OCI-LY1 (cell line): ENCODE measurements at regions not wholly inside any gene's neighbourhood (a gene's known extent, or its start where the extent isn't known, plus 50 kb on each side); places are given as distances from the start of the nearest gene placed in this dataset.

Experiments used
- H2AFZ ChIP-seq: fragments of 200-600 bp; sonication (generic), shearing (Covaris generic); 2 replicates; pipeline ENCODE4 v1.6.0; 2014; ENCODE audit warnings: antibody characterized with exemption, mild to moderate bottlenecking, low read length
- H3F3A ChIP-seq: fragments of 200-600 bp; sonication (generic), shearing (Covaris generic); 2 replicates; pipeline ENCODE4 v1.6.0; 2014; ENCODE audit warnings: mild to moderate bottlenecking, antibody characterized with exemption, low read length, moderate library complexity; ENCODE audit not compliant: insufficient read depth
- H3K27ac ChIP-seq: fragments of 200-600 bp; sonication (generic); 2 replicates; pipeline ENCODE4 v1.5.1; 2014; ENCODE audit warnings: low read length, mixed run types, mild to moderate bottlenecking, low read depth; ENCODE audit not compliant: poor library complexity, severe bottlenecking
- H3K27me3 ChIP-seq: fragments of 200-600 bp; sonication (generic); 2 replicates; pipeline ENCODE4 v1.6.0; 2014; ENCODE audit warnings: antibody characterized with exemption, mild to moderate bottlenecking, low read length, moderate library complexity; ENCODE audit not compliant: insufficient read depth
- H3K36me3 ChIP-seq: fragments of 200-600 bp; sonication (generic); 2 replicates; pipeline ENCODE4 v1.6.1; 2014; ENCODE audit warnings: mild to moderate bottlenecking, antibody characterized with exemption, low read length, moderate library complexity, mixed read lengths; ENCODE audit not compliant: insufficient read depth
- H3K4me1 ChIP-seq: fragments of 200-600 bp; sonication (generic); 2 replicates; pipeline ENCODE4 v1.5.1; 2014; ENCODE audit warnings: mild to moderate bottlenecking, low read length, moderate library complexity; ENCODE audit not compliant: insufficient read depth, severe bottlenecking
- H3K4me2 ChIP-seq: fragments of 200-600 bp; sonication (generic), shearing (Covaris generic); 2 replicates; pipeline ENCODE4 v1.6.1; 2014; ENCODE audit warnings: low read length
- H3K4me3 ChIP-seq: fragments of 200-600 bp; sonication (generic); 2 replicates; pipeline ENCODE4 v1.5.1; 2014; ENCODE audit warnings: low read length, low read depth, mild to moderate bottlenecking, mixed read lengths; ENCODE audit not compliant: poor library complexity, severe bottlenecking
- H3K79me2 ChIP-seq: fragments of 200-600 bp; shearing (Covaris generic); 2 replicates; pipeline ENCODE4 v1.6.1; 2016; ENCODE audit warnings: mixed run types, low read length, mixed read lengths; ENCODE audit not compliant: insufficient read depth
- H3K9ac ChIP-seq: fragments of 200-600 bp; sonication (generic), shearing (Covaris generic); 2 replicates; pipeline ENCODE4 v1.6.1; 2014; ENCODE audit warnings: mild to moderate bottlenecking, low read length, mixed read lengths
- H3K9me2 ChIP-seq: fragments of 200-600 bp; sonication (generic), shearing (Covaris generic); 2 replicates; pipeline ENCODE4 v1.6.1; 2014; ENCODE audit warnings: low read depth, mild to moderate bottlenecking, low read length, mixed read lengths
- H3K9me3 ChIP-seq: fragments of 200-600 bp; shearing (Covaris generic); 2 replicates; pipeline ENCODE4 v1.6.1; 2014; ENCODE audit warnings: low read length, mixed read lengths
- H4K20me1 ChIP-seq: fragments of 200-600 bp; sonication (generic), shearing (Covaris generic); 2 replicates; pipeline ENCODE4 v1.6.0; 2016; ENCODE audit warnings: mild to moderate bottlenecking, low read length; ENCODE audit not compliant: insufficient read depth
- EZH2 ChIP-seq: fragments of 200-600 bp; sonication (generic), shearing (Covaris generic); IDR thresholded peaks from 2 replicates; pipeline ENCODE4 v1.8.0; 2017; ENCODE audit warnings: borderline replicate concordance, mixed run types, mild to moderate bottlenecking, antibody characterized with exemption, low read length, moderate library complexity, mixed read lengths
- TF ChIP-seq, protein P1 (sequence below): fragments of 200-600 bp; sonication (generic), shearing (Covaris generic); IDR thresholded peaks from 2 replicates; pipeline ENCODE4 v1.5.1; 2017; ENCODE audit warnings: mild to moderate bottlenecking, antibody characterized with exemption, low read length, moderate library complexity, mixed read lengths

DNA sequence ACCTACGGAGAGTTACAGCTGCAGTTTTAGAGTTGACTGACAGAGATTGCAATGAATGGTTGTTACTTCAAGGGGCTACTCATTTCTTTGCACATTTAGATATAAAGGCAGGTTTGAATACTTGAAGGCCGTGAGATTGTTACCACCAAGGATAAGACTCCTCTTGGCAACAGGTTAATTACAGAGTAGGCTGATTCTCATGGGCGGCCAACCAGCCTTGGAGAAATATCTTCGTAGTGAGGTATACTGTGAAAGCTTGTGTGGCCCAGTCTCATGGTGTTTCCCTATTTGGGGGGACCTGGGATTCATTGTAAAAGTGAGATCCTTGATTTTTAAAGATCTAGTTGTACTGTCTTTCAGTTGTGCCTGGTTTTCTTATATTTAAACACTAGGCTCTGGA is 103.2 kb upstream of the OLFM3 start:
- Histone ChIP-seq H2AFZ (no peak overlapping the region), H3K79me2 (no peaks in the 10 kb centered on the region), H3F3A (no peaks in the 10 kb centered on the region), H3K9me3 (no peaks in the 10 kb centered on the region), H3K36me3 (no peaks in the 10 kb centered on the region), H3K4me3 (no peak overlapping the region), H3K4me1 (no peaks in the 10 kb centered on the region), H3K27ac (no peak overlapping the region), H3K9ac (no peak overlapping the region), H3K4me2 (no peak overlapping the region), H3K9me2 (no peaks in the 10 kb centered on the region), H4K20me1 (no peaks in the 10 kb centered on the region), H3K27me3 (no peaks in the 10 kb centered on the region)
- no peak for TF ChIP-seq EZH2
- TF ChIP-seq, protein P1, sequence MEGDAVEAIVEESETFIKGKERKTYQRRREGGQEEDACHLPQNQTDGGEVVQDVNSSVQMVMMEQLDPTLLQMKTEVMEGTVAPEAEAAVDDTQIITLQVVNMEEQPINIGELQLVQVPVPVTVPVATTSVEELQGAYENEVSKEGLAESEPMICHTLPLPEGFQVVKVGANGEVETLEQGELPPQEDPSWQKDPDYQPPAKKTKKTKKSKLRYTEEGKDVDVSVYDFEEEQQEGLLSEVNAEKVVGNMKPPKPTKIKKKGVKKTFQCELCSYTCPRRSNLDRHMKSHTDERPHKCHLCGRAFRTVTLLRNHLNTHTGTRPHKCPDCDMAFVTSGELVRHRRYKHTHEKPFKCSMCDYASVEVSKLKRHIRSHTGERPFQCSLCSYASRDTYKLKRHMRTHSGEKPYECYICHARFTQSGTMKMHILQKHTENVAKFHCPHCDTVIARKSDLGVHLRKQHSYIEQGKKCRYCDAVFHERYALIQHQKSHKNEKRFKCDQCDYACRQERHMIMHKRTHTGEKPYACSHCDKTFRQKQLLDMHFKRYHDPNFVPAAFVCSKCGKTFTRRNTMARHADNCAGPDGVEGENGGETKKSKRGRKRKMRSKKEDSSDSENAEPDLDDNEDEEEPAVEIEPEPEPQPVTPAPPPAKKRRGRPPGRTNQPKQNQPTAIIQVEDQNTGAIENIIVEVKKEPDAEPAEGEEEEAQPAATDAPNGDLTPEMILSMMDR, result no peak

DNA sequence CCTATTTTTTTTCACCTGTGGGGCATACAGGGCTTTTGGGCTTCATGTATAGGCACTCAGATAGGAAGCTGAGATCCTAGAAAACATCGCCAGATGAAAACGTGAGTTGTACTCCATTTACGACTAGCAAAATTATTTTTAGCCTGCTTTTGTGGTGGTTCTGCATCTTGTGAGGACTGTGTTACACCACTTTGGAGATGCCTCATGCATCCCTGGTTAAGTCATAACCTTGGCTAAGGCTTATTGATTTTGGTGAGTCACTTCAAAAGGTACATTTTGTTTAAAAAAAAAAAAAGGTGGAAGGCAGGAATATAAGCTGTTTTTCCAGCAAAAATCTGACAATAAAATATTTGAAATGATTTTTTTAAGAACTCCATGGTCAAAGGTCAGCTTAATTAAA is 101.8 kb upstream of the OLFM3 start:
- no peaks in the 10 kb centered on the region for H4K20me1 ChIP-seq
- no peak for TF ChIP-seq EZH2
- TF ChIP-seq, protein P1, result no peak
- no peak overlapping the region for H2AFZ ChIP-seq
- H3K36me3 ChIP-seq, result no peaks in the 10 kb centered on the region
- H3K79me2 ChIP-seq, result no peaks in the 10 kb centered on the region
- no peaks in the 10 kb centered on the region for H3K27me3 ChIP-seq
- H3K9me2 ChIP-seq, result no peaks in the 10 kb centered on the region
- H3K27ac ChIP-seq, result no peak overlapping the region
- H3K4me2 ChIP-seq, result no peak overlapping the region
- no peaks in the 10 kb centered on the region for H3K4me1 ChIP-seq
- H3K9me3 ChIP-seq, result no peaks in the 10 kb centered on the region
- H3F3A ChIP-seq, result no peaks in the 10 kb centered on the region
- H3K9ac ChIP-seq, result no peak overlapping the region
- no peak overlapping the region for H3K4me3 ChIP-seq

DNA sequence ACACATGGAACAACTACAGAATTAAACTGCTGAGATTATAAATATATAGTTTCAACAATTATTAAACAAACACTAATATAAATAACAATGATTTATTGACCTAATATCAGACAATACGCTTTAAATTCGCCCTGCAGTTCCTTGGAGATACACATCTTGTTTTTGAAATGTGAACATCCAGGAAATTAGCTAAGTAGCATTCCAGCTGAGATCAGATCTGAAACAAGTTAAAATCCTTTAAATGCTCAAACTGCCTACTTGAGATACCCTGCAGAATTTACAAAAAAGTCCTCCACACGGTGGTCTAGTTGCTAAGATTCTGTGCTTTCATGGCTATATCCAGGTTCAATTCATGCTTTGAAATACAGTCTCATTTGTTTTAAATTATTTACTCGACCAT is 101.4 kb upstream of the OLFM3 start:
- no peak overlapping the region for H3K4me2 ChIP-seq
- no peaks in the 10 kb centered on the region for H3K79me2 ChIP-seq
- no peak overlapping the region for H3K9ac ChIP-seq
- no peaks in the 10 kb centered on the region for H3K9me2 ChIP-seq
- H3K4me1 ChIP-seq, result no peaks in the 10 kb centered on the region
- no peaks in the 10 kb centered on the region for H3F3A ChIP-seq
- H3K9me3 ChIP-seq, result no peaks in the 10 kb centered on the region
- H4K20me1 ChIP-seq, result no peaks in the 10 kb centered on the region
- no peaks in the 10 kb centered on the region for H3K27me3 ChIP-seq
- no peak overlapping the region for H3K4me3 ChIP-seq
- H3K36me3 ChIP-seq, result no peaks in the 10 kb centered on the region
- H2AFZ ChIP-seq, result no peak overlapping the region
- TF ChIP-seq, protein P1, result no peak
- no peak for TF ChIP-seq EZH2
- H3K27ac ChIP-seq, result no peak overlapping the region
